Fibroblast of peridontal ligament (primary cell): ENCODE measurements at regions not wholly inside any gene's neighbourhood (a gene's known extent, or its start where the extent isn't known, plus 50 kb on each side); places are given as distances from the start of the nearest gene placed in this dataset.
"Not testable (repeated sequence)": the region's sequence is repeated elsewhere in the genome, so short reads cannot be mapped to it uniquely, and the experiment has no call there.

Source experiments
- DNase-seq: peaks from one replicate; pipeline ENCODE4 v3.0.0-alpha.2; 2010; ENCODE audit errors: extremely low read depth

DNA sequence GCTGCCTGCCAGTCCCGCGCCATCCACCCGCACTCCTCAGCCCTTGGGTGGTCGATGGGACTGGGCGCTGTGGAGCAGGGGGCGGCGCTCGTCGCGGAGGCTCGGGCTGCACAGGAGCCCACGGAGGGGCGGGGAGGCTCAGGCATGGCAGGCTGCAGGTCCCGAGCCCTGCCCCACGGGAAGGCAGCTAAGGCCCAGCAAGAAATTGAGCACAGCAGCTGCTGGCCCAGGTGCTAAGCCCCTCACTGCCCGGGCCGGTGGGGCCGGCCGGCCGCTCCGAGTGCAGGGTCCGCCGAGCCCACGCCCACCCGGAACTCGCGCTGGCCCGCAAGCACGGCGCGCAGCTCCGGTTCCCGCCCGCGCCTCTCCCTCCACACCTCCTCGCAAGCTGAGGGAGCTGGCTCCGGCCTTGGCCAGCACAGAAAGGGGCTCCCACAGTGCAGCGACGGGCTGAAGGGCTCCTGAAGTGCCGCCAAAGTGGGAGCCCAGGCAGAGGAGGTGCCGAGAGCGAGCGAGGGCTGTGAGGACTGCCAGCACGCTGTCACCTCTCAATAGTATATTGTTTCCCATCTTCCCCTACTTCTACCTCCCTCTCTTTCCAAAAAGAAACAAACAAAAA lies 219.6 kb downstream of the BAMBI start:
- not testable (repeated sequence) for DNase-seq

- no peak for DNase-seq
Measured at GRCh38 chr10:28897617-28898464, 220.5 kb downstream of the BAMBI start.

GRCh38 chr10:28902215-28902614 lies 224.9 kb downstream of the BAMBI start:
- no peak for DNase-seq

- DNase-seq: peak; percentile 39
Measured at GRCh38 chr10:28903063-28903462, 225.7 kb downstream of the BAMBI start.

GRCh38 chr10:28903736-28904135 lies 226.4 kb downstream of the BAMBI start:
- no peak for DNase-seq

DNA sequence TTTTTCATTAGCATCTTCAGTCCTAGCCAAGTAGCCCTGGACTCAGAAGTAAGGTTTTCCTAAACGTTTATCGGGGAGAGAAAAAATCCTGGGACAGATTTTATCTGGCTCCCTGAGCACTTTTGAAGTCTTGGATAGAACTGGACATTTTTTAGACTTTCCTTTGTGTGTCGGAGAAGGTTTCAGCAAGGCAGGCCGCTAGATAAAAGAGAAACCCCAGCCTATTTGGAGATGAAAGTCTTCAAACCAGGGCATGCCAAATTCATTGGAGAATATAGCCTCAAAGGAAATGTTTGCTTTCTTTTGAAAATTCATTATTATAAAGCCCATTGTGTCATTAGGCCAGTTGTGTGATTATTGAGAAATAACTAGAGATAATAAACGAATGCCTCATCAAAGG lies 228.1 kb downstream of the BAMBI start:
- no peak for DNase-seq

DNA sequence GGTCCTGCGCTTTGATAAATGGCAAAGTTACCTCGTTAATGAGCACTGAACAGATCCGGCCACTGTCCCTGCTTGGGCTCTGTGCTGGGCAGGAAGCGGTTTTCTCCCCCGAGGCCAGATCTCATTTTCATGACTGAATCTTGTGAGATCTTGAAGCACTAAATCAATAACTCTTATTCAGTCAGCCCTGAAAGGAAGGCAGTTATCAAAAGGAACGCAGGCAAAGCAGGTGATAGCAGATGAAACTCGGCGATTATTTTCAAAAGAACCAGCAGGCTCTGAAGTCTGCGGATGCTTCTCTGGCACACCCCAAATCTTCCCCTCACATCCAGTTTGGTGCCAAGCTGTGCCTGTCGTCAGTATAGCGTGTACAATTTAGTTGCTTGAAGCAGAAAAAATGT lies 228.7 kb downstream of the BAMBI start:
- DNase-seq: no peak

DNA sequence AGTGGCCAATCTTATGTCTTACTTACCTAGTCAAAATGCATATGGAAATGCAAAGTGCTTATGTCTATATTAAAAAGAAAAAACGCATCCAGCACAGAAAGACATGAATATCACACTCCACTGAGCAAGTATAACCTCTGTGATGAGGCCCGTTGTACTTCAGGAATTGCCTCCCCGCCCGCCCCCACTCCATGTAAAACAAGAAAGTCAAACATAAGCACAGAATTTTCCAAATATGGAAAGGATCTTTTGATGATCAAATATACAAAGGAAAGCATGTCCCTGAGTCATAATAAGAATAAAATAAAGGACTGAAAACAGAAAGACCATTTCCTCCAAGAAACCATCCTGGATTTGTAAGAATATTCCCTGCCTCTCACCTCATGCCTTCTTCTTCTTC lies 229.1 kb downstream of the BAMBI start:
- peak; percentile 38 for DNase-seq

GRCh38 chr10:28906934-28907333 lies 229.6 kb downstream of the BAMBI start:
- DNase-seq: peak; percentile 40

DNA sequence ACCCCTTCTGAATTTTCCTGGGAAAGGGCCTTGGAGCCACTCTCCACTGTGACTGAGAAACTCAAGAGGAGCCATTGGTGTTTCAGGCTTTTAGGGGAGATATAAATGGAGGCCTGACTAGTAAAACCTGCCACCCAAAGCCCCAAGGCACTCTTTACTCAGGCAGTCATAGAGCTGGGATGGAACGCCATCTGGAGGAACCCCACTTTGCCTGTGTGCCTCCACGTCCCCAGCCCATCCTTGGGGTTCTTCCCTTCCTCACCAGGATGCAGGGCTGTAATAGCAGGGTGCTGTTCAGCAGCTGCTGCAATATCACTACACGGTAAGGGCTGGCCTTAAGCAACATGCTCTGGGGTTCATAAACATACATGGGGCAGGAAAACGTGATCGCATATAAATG lies 232.6 kb downstream of the BAMBI start:
- DNase-seq: no peak

DNA sequence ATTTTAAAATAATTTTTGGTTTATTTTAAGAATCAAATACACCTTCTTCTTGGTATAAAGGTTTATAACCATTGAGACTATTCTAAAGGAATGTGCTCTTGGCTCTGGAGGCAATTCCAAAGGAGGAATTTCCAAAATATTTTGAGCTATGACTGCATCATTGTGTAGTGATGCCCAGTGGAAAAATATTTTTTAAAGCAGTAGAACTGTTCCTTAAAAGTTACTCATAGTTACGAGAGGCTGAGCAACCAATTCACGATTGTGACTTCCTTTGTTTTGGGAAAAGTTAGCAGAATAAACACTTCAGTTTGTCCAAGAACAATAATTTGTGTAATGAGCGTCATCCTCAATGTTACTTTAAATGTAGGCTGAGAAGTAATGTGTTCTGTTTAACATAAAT lies 233.6 kb downstream of the BAMBI start:
- peak; percentile 90 for DNase-seq

DNA sequence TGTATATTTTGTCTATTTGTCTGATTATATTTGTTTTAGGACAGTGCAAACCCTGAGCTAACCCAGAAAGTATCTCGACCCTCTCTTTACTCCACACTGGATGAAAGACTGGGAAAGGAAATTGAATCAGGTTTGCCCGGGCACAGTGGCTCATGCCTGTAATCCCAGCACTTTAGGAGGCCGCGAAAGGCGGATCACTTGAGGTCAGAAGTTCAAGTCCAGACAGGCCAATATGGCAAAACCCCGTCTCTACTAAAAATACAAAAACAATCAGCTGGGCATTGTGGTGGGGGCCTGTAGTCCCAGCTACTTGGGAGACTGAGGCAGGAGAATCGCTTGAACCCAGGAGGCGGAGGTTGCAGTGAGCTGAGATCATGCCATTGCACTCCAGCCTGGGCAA lies 234.2 kb downstream of the BAMBI start:
- not testable (repeated sequence) for DNase-seq

DNA sequence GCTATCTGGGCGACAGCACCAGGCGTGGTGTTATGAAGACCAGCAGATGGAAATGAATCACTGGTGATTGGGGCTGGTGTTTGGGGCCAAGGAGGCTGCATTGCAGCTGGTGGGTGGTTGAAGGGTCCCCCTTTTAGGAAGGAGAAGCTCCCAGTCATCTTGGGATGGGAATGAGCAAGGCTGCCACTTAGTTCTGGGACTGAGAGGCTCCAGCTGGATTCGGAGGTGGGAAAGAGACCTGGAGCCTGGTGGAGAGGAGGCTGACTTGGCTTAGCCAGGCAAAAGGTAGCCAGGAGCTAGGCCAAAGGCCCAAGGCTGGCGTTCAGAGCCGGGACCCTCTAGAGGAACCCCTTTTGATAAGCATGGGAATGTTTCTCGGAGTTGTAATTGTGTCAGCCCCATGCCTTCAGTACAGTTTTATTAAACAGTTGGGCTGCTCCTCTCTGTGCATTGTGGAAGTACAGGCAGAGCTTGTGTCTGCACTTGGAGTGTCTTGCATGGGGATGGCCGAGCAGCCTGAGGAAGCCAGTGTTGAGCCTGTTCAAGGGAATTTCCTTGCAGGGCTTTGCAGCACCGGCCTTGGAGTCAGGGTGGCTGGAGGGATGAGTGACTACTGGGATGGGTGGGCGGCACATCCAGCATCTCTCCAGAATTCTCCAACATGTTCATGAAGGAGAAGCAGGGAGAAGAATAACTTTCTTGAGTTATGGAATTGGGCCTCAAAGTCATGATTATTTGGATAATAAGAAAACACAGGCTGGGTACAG lies 234.9 kb downstream of the BAMBI start:
- DNase-seq: no peak

DNA sequence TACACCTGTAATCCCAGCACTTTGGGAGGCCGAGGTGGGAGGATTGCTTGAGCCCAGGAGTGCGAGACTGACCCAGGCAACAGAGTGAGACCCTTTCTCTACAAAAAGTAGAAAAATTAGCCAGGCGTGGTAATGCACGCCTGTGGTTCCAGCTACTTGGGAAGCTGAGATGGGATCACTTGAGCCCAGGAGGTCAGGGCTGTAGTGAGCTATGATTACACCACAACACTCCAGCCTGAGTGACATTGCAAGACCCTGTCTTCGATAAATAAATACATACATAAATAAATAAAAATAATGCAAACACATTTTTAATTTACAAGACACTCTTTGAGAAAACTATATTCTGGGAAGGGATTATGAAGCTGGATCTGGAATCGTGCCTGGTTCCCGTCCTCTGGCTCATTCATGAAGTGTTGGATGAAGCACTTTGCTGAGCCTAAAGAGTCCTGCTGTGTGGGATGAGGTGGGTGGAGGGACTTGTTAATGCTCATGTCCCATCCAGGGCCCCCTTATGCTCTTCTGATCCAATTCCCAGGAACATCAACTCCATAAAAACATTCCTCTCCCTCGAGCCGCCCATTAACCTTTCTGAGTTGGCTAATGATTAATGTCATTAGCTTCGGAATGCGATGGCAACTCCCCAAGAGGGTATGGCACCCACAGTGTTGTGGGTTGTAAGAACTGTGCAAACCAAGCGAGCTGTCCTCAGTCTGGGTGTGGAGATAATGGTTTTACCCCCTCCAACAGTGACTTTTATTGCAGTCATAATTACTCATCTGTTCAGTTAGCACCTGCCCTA lies 236.3 kb downstream of the BAMBI start:
- DNase-seq: no peak

DNA sequence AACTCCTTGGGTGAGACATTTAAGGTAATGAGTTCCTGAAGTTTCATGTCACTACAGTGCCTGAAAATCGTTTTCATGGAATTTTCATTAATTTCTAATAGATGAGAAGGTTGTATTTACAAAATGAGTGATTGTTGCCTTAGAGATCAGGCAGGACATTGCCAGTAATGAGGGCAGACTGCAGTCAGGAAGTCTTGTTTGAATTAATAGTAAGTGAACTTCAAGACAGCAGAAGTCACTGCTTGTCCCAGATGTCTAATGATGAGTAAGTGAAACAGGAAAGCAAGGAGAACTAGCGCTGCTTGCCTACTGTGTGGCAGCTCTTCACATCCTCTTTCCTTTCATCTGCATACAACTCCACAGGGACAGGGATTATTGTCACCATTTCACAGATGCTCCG lies 237.4 kb downstream of the BAMBI start:
- no peak for DNase-seq

DNA sequence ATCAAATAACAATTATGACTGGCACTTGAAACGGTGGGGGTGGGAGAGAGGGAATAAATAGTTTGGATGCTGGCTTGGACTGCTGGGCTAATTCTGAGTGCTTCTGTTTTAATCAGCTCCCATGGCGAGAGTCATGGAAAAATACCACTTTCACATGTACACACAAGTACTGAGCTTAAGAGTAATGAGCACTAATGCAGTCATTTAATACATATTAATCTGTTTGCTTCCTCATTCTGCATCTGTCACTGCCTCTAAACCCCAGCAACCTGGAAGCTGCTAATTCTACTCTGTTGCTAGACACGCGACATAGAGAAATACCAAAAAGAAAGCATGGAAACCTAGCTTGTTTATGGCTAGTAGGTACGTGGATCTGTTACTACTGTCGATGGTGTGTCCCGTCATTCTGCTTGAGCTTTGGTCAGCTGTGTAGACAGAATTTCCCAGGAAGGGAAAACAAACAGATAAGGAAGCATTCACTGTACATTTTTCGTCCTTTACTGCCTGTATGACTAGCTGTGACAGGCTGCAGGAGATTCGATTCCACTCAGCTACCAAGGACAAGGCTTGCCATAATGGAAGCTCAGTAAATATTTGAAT lies 238.8 kb downstream of the BAMBI start:
- no peak for DNase-seq

DNA sequence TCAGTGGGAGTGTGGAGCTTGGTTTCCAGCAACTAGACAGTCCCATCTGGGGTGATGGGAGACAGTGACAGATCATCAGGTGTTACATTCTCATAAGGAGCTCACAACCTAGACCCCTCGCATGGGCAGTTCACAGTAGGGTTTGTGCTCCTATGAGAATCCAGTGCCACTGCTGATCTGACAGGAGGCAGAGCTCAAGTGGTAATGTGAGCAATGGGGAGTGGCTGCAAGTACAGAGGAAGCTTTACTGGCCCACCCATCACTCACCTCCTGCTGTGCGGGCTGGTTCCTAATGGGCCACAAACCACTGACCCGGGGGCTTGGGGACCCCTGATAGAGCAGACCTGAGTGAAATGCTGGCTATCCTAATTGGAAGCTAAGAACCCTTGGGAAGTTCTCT lies 242.8 kb downstream of the BAMBI start:
- no peak for DNase-seq

- peak; percentile 30 for DNase-seq
Measured at GRCh38 chr10:28922127-28922526, 244.8 kb downstream of the BAMBI start.

DNA sequence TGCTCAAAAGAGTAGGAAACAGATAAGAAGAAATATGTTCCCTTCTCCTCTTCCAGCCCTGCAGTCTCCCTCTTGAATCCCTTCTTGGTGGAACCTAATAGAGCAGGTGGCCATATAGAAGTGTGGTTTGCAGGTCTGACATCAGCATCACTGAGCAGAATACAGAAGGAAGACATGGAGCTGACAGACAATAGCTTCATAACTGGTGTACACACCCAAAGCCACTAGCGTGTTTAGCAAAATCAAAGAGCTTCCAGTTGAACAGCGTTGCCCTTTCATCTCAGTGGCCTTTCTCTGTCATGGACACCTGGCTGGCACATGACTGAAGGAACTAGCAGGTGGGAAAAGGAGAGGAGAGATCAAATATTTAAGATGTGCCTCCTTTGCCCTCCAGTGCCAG lies 245.5 kb downstream of the BAMBI start:
- no peak for DNase-seq

DNA sequence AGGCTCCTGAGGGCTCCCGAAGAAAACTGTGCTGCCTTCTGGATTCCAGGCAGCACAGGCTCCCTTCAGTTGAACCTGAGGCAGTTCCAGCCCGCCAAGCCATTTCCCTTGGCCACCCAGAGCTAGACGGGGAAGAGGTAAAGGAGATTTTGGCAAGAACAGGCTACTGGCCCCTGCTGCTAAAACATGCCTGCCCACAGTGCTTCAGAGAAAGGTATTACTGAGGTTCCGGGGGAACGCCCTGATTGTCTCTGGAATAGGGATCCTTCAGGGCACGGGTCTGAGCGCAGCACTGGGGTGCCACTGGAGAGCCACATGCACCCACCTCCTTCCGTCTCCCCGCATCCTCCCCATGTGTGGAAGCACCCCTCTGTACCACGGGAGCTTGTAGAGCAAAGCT lies 247.4 kb downstream of the BAMBI start:
- DNase-seq: no peak

GRCh38 chr10:28925121-28925663 lies 247.9 kb downstream of the BAMBI start:
- peak; percentile 49 for DNase-seq
